ENCODE measurements at regions not wholly inside any gene's neighbourhood (a gene's known extent, or its start where the extent isn't known, plus 50 kb on each side); places are given as distances from the start of the nearest gene placed in this dataset.

DNA sequence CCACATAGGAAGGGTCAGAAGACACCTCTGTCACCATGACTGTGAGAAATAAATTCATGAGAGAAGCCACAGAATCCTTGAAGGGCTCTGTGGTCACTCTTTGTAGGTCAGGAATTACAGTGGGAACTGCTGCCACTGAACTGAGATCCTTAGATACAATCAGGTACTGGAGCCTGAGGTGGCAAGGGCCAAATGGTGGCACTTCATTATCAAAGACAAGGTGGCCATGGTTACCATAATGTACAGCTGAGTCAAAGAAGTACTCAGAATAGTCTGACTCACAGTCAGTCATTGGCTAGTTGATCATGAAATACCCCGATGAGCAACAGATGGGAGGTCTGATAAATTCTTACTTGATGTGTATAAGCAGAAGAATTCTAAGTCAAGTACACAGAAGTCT is 131.9 kb downstream of the RTL3 start:
- Histone ChIP-seq H3K9me3 (replicated peaks) (no peaks in the 10 kb centered on the region), H3K27me3 (no peaks in the 10 kb centered on the region), H3K4me1 (no peaks in the 10 kb centered on the region), H3K4me3 (no peak overlapping the region), H3K36me3 (no peaks in the 10 kb centered on the region), H3K27ac (no peak overlapping the region)
- no peak for DNase-seq

DNA sequence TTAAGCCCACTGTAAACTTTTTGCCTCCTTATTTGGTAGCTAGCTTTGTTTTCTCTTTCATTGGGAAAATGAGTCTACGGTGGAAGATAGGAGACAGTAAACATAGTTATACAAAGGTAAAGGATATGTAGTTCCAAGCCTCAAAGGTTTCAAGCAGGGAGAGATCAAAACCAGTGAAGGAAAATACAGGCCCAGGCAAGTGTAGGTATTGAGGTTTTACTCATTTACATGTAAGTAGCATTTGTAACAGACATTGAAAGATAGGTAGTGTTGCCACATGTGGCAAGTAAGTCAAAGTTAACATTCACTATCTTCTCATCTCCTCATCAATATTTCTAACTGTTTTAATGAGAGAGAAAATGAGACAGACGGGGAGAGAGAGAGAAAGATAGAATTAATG is 136.5 kb downstream of the RTL3 start:
- Histone ChIP-seq H3K9me3 (replicated peaks) (no peaks in the 10 kb centered on the region), H3K27me3 (no peaks in the 10 kb centered on the region), H3K4me3 (no peak overlapping the region), H3K36me3 (no peaks in the 10 kb centered on the region), H3K4me1 (no peaks in the 10 kb centered on the region), H3K27ac (no peak overlapping the region)
- DNase-seq: no peak

DNA sequence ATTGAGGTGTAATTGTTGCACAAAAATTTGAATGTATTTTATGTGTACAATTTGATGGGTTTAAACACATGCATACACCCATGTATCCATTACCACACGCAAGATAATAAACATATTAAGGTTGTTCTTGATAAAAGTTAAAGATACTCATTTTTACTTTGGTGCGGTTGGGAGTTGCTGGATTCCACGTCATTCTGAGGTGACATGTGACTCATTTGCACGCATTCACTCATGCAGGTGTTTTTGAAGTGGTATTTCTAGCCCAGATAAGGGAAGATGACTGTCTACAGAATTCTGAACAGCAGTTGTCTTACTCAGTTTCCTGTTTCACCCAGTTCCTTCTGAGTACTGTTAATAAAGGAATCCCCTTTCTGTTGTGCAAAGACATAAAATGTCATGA is 142.0 kb downstream of the RTL3 start:
- Histone ChIP-seq H3K9me3 (replicated peaks) (no peaks in the 10 kb centered on the region), H3K4me1 (no peaks in the 10 kb centered on the region; the same call in none of the 2 replicates), H3K4me3 (no peak overlapping the region), H3K27me3 (no peaks in the 10 kb centered on the region), H3K27ac (no peak overlapping the region), H3K36me3 (no peaks in the 10 kb centered on the region)
- no peak for DNase-seq

DNA sequence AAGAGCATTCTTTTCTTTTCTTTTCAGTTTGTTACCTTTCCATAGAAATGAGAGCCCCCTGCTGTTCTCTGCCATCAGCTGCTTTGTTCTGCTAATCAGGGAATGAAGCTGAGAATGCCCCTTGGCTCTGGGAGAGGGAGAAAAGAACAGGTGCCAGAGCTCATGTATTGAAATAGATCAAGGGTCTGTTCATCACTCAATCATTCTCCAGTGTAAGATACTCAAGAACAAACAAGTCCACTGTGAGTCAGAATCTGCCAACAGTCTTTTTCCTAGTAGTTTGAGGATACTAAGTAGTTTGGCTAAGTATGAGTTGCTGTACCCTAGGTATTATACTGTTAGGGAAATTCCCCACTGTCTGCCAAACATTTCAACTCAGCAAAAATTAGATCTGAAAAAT is 144.3 kb downstream of the RTL3 start:
- Histone ChIP-seq H3K36me3 (no peaks in the 10 kb centered on the region), H3K4me1 (no peaks in the 10 kb centered on the region; the same call in none of the 2 replicates), H3K4me3 (no peak overlapping the region), H3K27me3 (no peaks in the 10 kb centered on the region), H3K27ac (peak overlapping the region; percentile 35; the same call in 1 of the 2 replicates), H3K9me3 (replicated peaks) (no peaks in the 10 kb centered on the region)
- DNase-seq: peak; percentile 45 to 69

DNA sequence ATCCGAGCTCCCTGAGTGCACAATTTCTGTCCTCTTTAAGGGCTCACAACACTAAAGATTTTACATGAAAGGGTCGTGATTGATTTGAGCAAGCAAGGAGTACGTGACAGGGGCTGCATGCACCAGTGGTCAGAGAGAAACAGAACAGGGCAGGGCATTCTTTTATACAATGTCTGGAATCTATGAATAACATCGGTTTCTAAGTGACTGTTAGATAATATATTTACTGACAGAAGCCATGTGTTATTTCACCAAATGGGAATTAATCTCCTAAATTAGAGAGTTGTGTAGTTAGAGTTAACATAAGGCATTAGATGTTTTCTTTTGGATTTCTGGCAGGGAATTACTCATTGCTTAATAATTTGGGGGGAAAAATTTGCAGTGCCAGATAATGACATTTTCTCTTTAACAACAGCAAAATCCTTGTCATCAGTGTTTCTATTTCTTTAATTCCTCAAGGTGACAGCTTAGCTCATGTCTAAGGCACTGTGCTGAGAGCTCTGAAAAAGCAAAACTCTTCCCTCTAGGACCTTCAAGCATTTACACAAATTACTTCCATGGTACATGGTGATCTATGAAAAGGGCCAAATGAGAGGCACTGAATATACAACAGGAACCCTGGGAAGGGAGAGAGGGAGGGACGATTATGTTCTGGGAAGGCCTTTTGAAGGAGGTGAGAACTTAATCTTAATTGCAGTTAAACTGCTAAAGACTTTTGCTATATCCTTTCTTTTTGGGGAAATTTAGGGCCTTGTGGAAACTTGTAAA is 145.0 kb downstream of the RTL3 start:
- no peaks in the 10 kb centered on the region for H3K36me3 ChIP-seq
- H3K9me3 ChIP-seq (replicated peaks): no peaks in the 10 kb centered on the region
- no peak overlapping the region for H3K4me3 ChIP-seq
- DNase-seq: peak in 1 of 2 experiments; percentile 14
- H3K4me1 ChIP-seq: no peaks in the 10 kb centered on the region; the same call in none of the 2 replicates
- peak overlapping the region; percentile 35 for H3K27ac ChIP-seq
- no peaks in the 10 kb centered on the region for H3K27me3 ChIP-seq

DNA sequence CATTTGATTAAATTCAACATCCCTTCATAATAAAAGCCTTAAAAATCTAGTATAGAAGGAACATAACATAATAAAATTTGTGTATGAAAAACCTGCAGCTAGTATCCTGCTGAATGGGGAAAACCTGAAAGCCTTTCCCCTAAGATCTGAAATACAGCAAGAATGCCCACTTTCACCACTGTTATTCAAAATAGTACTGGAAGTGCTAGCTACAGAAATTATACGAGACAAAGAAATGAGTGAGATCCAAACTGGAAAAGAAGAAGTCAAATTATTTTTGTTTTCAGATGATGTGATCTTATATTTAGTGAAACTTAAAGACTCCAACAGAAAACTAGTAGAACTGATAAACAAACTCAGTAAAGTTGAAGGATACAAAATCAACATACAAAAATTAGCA is 152.9 kb downstream of the RTL3 start:
- no peak for DNase-seq
- no peaks in the 10 kb centered on the region for H3K27me3 ChIP-seq
- H3K4me1 ChIP-seq: no peaks in the 10 kb centered on the region
- H3K9me3 ChIP-seq (replicated peaks): no peaks in the 10 kb centered on the region
- H3K36me3 ChIP-seq: no peaks in the 10 kb centered on the region
- H3K4me3 ChIP-seq: no peak overlapping the region
- no peak overlapping the region for H3K27ac ChIP-seq

DNA sequence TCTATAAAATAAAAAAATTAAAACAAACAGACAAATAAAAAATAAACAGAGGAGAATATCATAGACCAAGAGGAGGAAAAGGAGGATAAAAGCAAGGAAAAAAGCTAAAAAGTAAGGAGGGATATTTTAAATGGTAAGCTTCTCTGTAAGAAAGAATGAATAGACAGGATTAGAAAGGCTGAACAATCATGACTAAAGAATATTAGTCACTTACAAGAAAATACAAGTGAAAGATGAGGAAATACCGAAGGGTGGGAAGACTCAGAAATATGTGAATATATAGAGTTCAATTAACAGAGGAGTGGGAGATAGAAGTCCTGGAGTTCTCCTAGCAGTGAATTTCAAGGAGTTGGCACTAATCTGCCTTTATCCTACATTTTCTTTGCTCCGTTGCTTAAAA is 162.6 kb downstream of the RTL3 start:
- H3K27me3 ChIP-seq: no peaks in the 10 kb centered on the region
- no peaks in the 10 kb centered on the region for H3K36me3 ChIP-seq
- no peak overlapping the region for H3K4me3 ChIP-seq
- H3K9me3 ChIP-seq (replicated peaks): no peaks in the 10 kb centered on the region
- no peak for DNase-seq
- H3K4me1 ChIP-seq: no peaks in the 10 kb centered on the region
- no peak overlapping the region for H3K27ac ChIP-seq

DNA sequence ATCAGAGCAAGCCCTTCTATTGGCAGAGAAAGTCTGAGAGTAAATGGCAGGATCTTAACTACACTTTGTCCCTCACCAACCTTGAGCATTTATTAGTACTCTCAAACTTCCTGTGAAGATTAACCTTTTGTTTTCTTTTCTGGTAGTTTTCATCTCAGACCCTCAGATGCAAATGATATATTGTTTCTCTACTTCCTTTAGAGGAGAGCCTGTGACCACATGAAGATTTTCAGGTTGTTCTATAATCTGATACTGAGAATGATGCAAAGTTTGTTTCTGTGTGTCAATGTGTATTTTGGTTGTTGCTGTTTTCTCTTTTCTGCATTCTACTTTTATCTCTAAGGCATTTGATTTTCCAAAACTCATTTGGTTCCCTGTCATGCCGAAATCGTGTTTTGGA is 165.8 kb upstream of the CYSLTR1 start:
- no peaks in the 10 kb centered on the region for H3K27me3 ChIP-seq
- H3K4me3 ChIP-seq: no peak overlapping the region
- H3K27ac ChIP-seq: no peak overlapping the region
- H3K4me1 ChIP-seq: no peaks in the 10 kb centered on the region
- no peaks in the 10 kb centered on the region for H3K36me3 ChIP-seq
- no peaks in the 10 kb centered on the region for H3K9me3 ChIP-seq (replicated peaks)
- no peak for DNase-seq

DNA sequence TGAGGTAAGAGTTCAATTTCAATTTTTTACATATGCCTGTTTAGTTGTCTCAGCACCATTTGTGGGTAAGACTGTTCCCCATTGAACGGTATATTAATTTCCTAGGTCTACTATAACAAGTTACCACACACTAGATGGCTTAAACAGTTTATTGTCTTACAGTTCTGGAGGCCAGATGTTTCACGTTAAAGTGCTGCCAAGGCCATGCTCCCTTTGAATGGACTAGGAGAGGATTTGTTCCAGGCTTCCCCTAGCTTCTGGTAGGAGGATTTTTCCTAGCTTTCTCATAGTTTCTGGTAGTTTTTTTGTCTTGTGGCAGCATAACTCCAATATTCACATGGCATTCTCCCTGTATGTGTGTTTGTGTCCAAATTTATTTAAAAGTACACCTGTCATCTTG is 149.3 kb upstream of the CYSLTR1 start:
- Histone ChIP-seq H3K27me3 (no peaks in the 10 kb centered on the region), H3K36me3 (no peaks in the 10 kb centered on the region), H3K27ac (no peak overlapping the region), H3K4me3 (no peak overlapping the region), H3K9me3 (replicated peaks) (no peaks in the 10 kb centered on the region), H3K4me1 (no peaks in the 10 kb centered on the region)
- no peak for DNase-seq

DNA sequence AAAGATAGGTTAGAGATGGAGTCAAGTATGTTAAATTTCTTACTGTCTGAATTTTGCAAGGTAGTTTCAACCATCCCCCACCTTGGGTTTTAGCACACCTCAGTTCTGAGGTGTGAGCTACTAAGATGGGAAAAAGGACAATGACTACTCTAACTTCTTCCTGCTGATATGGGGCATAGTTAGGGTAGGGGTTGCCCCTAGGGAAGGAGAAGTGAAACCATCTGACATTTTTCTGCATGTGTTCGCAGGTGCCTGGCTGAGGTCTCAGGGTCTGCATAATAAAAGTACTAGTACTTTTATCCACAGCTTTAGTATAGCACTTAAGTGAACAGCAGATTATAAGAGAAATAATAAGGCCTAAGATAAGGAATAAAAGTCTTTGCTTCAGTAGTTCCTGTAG is 129.5 kb upstream of the CYSLTR1 start:
- DNase-seq: no peak
- no peak overlapping the region for H3K27ac ChIP-seq
- H3K9me3 ChIP-seq (replicated peaks): no peaks in the 10 kb centered on the region
- H3K27me3 ChIP-seq: no peaks in the 10 kb centered on the region
- H3K4me3 ChIP-seq: no peak overlapping the region
- no peaks in the 10 kb centered on the region for H3K4me1 ChIP-seq
- H3K36me3 ChIP-seq: no peaks in the 10 kb centered on the region

DNA sequence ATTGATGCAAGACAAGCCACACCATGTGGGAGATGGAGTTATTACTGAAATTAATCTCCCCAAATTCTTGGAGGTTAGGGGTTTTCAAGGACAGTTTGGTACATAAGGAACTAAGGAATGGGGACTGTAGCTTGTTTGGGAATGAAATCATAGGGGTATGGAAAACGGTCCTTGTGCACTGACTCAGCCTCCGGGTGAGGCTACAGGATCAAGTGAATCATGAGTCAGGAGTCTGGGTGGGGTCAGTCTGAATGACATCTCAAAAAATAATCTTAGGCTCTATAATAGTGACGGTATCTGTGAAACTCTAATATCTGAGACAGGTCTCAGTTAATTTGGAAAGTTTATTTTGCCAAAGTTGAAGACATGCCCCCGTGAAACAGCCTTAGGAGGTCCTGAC is 128.5 kb upstream of the CYSLTR1 start:
- no peak for DNase-seq

DNA sequence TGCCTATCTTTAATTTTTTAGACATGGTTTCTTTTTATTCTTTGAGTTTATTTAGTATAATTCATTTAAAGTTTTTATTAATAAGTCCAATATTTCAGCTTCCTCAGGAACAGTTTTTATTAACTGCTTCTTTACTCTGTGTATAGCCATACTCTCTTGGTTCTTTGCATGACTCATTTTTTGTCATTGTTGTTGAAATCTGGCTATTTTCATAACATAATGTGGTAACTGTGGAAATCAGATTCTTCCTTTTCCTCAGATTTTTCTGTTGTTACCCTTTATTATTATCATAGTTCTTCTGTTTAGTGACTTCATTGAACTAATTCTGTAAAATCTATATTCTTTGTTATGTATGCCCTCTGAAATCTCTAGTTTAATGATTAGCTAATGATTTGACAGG is 124.9 kb upstream of the CYSLTR1 start:
- Histone ChIP-seq H3K9me3 (replicated peaks) (no peaks in the 10 kb centered on the region), H3K4me3 (no peak overlapping the region), H3K4me1 (no peaks in the 10 kb centered on the region), H3K27ac (no peak overlapping the region), H3K36me3 (no peaks in the 10 kb centered on the region), H3K27me3 (no peaks in the 10 kb centered on the region)
- no peak for DNase-seq

More for the DNA sequence above, 128.5 kb upstream of the CYSLTR1 start:
- no peak overlapping the region for H3K4me3 ChIP-seq
- H3K4me1 ChIP-seq: no peaks in the 10 kb centered on the region
- H3K36me3 ChIP-seq: no peaks in the 10 kb centered on the region
- no peak overlapping the region for H3K27ac ChIP-seq
- H3K9me3 ChIP-seq (replicated peaks): no peaks in the 10 kb centered on the region
- no peaks in the 10 kb centered on the region for H3K27me3 ChIP-seq

DNA sequence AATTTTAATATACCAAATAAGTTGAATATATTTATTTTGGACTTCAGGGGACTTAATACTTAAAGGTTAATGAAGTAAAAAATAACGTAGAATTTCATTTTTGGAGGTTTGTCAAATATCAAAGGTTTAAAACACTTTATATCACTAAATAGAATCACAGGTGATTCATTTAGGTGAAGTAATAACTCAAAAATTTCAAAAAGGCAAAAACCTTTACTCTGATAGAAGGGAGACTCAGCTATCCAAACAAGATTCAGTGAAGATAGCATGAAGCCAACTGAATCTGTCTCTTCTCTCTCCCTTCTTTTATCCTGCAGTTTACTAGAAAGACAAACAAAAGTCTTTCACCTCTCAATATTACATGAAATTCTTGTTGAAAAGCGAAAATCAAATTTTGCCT is 110.2 kb upstream of the CYSLTR1 start:
- no peak for DNase-seq
- no peaks in the 10 kb centered on the region for H3K4me1 ChIP-seq

DNA sequence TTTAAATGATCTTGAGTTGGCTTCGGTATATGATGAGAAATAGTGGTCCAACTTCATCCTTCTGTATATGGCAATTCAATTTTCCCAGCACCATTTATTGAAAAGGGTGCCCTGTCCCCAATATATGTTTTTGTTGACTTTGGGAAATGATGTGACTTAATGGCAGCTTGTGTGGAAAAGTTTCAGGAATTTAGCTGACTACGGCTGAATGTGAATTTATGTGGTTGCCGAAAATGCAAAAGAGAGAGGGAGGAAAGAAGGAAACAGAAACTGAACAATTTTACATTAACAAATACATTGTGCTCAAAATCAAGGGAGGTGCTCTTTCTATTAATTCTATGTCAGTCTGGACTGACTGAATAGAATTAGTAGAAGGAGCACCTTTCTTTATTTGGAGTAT is 101.8 kb upstream of the CYSLTR1 start:
- DNase-seq: no peak
- H3K27ac ChIP-seq: no peak overlapping the region
- no peaks in the 10 kb centered on the region for H3K9me3 ChIP-seq (replicated peaks)
- no peaks in the 10 kb centered on the region for H3K27me3 ChIP-seq
- no peaks in the 10 kb centered on the region for H3K4me1 ChIP-seq
- no peak overlapping the region for H3K4me3 ChIP-seq
- H3K36me3 ChIP-seq: no peaks in the 10 kb centered on the region

More for the DNA sequence above, 110.2 kb upstream of the CYSLTR1 start:
- no peak overlapping the region for H3K4me3 ChIP-seq
- H3K27me3 ChIP-seq: no peaks in the 10 kb centered on the region
- no peaks in the 10 kb centered on the region for H3K36me3 ChIP-seq
- no peaks in the 10 kb centered on the region for H3K9me3 ChIP-seq (replicated peaks)
- H3K27ac ChIP-seq: no peak overlapping the region

DNA sequence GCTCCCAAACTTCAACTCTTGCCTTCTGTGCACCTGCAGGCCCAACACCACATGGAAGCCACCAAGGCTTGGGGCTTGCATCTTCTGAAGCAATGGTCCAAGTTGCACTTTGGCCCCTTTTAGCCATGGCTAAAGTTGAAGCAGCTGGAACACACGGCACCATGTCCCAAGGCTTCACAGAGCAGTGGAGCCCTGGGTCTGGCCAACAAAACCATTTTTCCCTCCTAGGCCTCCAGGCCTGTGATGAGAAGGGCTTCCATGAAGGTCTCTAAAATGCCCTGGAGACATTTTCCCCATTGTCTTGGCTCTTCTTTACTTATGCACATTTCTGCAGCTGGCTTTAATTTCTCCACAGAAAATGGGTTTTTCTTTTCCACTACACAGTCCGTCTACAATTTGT is 61.3 kb upstream of the CYSLTR1 start:
- Histone ChIP-seq H3K4me3 (no peak overlapping the region), H3K27ac (no peak overlapping the region), H3K9me3 (replicated peaks) (no peaks in the 10 kb centered on the region), H3K4me1 (no peaks in the 10 kb centered on the region), H3K36me3 (no peaks in the 10 kb centered on the region), H3K27me3 (no peaks in the 10 kb centered on the region)
- no peak for DNase-seq

DNA sequence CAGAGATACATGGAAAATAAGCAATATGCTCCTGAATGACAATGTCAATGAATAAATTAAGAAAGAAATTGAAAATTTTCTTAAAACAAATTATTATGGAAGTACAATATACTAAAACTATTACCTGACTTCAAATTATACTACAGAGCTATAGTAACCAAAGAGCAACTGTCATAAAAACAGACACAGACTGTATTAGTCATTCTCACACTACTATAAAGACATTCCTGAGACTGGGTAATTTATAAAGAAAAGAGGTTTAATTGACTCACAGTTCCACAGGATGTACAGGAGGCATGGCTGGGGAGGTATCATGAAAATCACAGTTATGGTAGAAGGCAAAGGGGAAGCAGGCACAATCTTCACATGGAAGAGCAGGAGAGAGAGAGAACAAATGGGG is 60.0 kb upstream of the CYSLTR1 start:
- Histone ChIP-seq H3K4me1 (no peaks in the 10 kb centered on the region), H3K27ac (no peak overlapping the region), H3K36me3 (no peaks in the 10 kb centered on the region), H3K4me3 (no peak overlapping the region), H3K27me3 (no peaks in the 10 kb centered on the region), H3K9me3 (replicated peaks) (no peaks in the 10 kb centered on the region)
- no peak for DNase-seq
